ENCODE measurements at regions not wholly inside any gene's neighbourhood (a gene's known extent, or its start where the extent isn't known, plus 50 kb on each side); places are given as distances from the start of the nearest gene placed in this dataset.

GRCh38 chr15:70194266-70194665, 96.5 kb upstream of the TLE3 start:
- DNase-seq: no peak
- Histone ChIP-seq H3K9ac (ENCODE audit: extremely low read depth, insufficient read length, low read length) (no peak overlapping the region), H3K79me1 (ENCODE audit: insufficient read depth, low read depth, low read length, poor library complexity, severe bottlenecking) (no peaks in the 10 kb centered on the region), H4K91ac (ENCODE audit: insufficient read length, low read depth, low read length) (no peak overlapping the region), H2BK20ac (ENCODE audit: low read depth, low read length, poor library complexity, severe bottlenecking) (no peak overlapping the region), H3K79me2 (ENCODE audit: insufficient read depth, low read length) (no peaks in the 10 kb centered on the region), H4K5ac (ENCODE audit: insufficient read length, low read depth, low read length) (no peak overlapping the region), H2BK15ac (ENCODE audit: low read depth, low read length) (no peak overlapping the region), H3K23ac (ENCODE audit: insufficient read length, low read depth, low read length) (no peak overlapping the region), H4K8ac (replicated peaks; ENCODE audit: insufficient read length, low read depth, low read length) (no peak overlapping the region), H3K56ac (ENCODE audit: insufficient read length, low read depth, low read length) (no peak overlapping the region), H3K27ac (ENCODE audit: insufficient read length, low read depth, low read length) (no peak overlapping the region), H3K4me2 (ENCODE audit: insufficient read depth, insufficient read length, low read length) (no peak overlapping the region), H4K20me1 (ENCODE audit: control insufficient read depth, insufficient read depth, insufficient read length) (no peaks in the 10 kb centered on the region), H2AFZ (ENCODE audit: low read length) (no peak overlapping the region), H2AK5ac (ENCODE audit: insufficient read length, low read length) (no peak overlapping the region), H2BK5ac (ENCODE audit: insufficient read length, low read length) (no peak overlapping the region), H3T11ph (ENCODE audit: low read length) (no peak overlapping the region), H3K4me1 (ENCODE audit: insufficient read depth, low read length) (no peaks in the 10 kb centered on the region; the same call in 1 of the 2 replicates), H3K14ac (ENCODE audit: insufficient read depth, low read length) (no peak overlapping the region), H3K4ac (ENCODE audit: low read depth, low read length) (no peak overlapping the region), H3K18ac (ENCODE audit: insufficient read length, low read depth, low read length) (no peak overlapping the region), H3K27me3 (ENCODE audit: insufficient read depth, low read length) (no peaks in the 10 kb centered on the region), H3K9me3 (ENCODE audit: control insufficient read depth, low read depth, low read length) (no peaks in the 10 kb centered on the region), H3K23me2 (ENCODE audit: insufficient read length, low read depth, low read length, poor library complexity, severe bottlenecking) (no peaks in the 10 kb centered on the region), H2BK120ac (ENCODE audit: low read depth, low read length, poor library complexity, severe bottlenecking) (no peak overlapping the region), H2BK12ac (ENCODE audit: insufficient read length, low read depth, low read length) (no peak overlapping the region)
- TF ChIP-seq, protein P1, sequence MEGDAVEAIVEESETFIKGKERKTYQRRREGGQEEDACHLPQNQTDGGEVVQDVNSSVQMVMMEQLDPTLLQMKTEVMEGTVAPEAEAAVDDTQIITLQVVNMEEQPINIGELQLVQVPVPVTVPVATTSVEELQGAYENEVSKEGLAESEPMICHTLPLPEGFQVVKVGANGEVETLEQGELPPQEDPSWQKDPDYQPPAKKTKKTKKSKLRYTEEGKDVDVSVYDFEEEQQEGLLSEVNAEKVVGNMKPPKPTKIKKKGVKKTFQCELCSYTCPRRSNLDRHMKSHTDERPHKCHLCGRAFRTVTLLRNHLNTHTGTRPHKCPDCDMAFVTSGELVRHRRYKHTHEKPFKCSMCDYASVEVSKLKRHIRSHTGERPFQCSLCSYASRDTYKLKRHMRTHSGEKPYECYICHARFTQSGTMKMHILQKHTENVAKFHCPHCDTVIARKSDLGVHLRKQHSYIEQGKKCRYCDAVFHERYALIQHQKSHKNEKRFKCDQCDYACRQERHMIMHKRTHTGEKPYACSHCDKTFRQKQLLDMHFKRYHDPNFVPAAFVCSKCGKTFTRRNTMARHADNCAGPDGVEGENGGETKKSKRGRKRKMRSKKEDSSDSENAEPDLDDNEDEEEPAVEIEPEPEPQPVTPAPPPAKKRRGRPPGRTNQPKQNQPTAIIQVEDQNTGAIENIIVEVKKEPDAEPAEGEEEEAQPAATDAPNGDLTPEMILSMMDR (conservative IDR thresholded peaks at IDR 0.05): no peak
- H3K27me3 Mint-ChIP-seq (ENCODE audit: low read depth): peaks cover 15% of the 10 kb centered on the region
- no peak overlapping the region for H3K27ac Mint-ChIP-seq
- no CpG with 5 or more reads among the region's 5 CpGs for WGBS (ENCODE audit: extremely low coverage, insufficient read length, low lambda C conversion rate)
- peaks cover 41 to 53% of the 10 kb centered on the region in 2 experiments for H3K4me1 Mint-ChIP-seq
- no peak overlapping the region for H3K4me3 Mint-ChIP-seq
- peaks cover 3 to 5% of the 10 kb centered on the region in 2 experiments for H3K9me3 Mint-ChIP-seq
- H3K36me3 Mint-ChIP-seq (ENCODE audit: insufficient read depth in 1 of 3, low read depth in 3 of 3): peaks cover 0 to 8% (median 5%) of the 10 kb centered on the region in 3 experiments; a peak in 4 of 7 replicates
